ENCODE measurements at regions not wholly inside any gene's neighbourhood (a gene's known extent, or its start where the extent isn't known, plus 50 kb on each side); places are given as distances from the start of the nearest gene placed in this dataset.

GRCh38 chr13:50581586-50582196, 261.8 kb downstream of the DLEU7 start:
- Histone ChIP-seq H3K9ac (ENCODE audit: low read depth, low read length) (no peak overlapping the region), H3K4me1 (ENCODE audit: control insufficient read depth, insufficient read depth, low read length) (peaks cover 9% of the 10 kb centered on the region; the same call in 1 of the 2 replicates), H3K9me3 (ENCODE audit: control insufficient read depth, insufficient read depth, low read length) (no peaks in the 10 kb centered on the region), H3K36me3 (ENCODE audit: control insufficient read depth, insufficient read depth, low read length) (no peaks in the 10 kb centered on the region), H3K4me3 (ENCODE audit: low read depth, low read length) (no peak overlapping the region), H3K27ac (ENCODE audit: low read depth, low read length) (no peak overlapping the region), H3K27me3 (ENCODE audit: control insufficient read depth, insufficient read depth, low read length) (no peaks in the 10 kb centered on the region)

- no peaks in the 10 kb centered on the region for H3K27me3 ChIP-seq (ENCODE audit: control insufficient read depth, insufficient read depth, low read length)
- H3K9ac ChIP-seq (ENCODE audit: low read depth, low read length), result no peak overlapping the region
- no peaks in the 10 kb centered on the region for H3K36me3 ChIP-seq (ENCODE audit: control insufficient read depth, insufficient read depth, low read length)
- no peak overlapping the region for H3K4me3 ChIP-seq (ENCODE audit: low read depth, low read length)
- H3K4me1 ChIP-seq (ENCODE audit: control insufficient read depth, insufficient read depth, low read length), result peaks cover 18% of the 10 kb centered on the region; the same call in 1 of the 2 replicates
- H3K27ac ChIP-seq (ENCODE audit: low read depth, low read length), result no peak overlapping the region
- no peaks in the 10 kb centered on the region for H3K9me3 ChIP-seq (ENCODE audit: control insufficient read depth, insufficient read depth, low read length)
These were observed 258.5 kb downstream of the DLEU7 start for GRCh38 chr13:50584856-50585580.

- Histone ChIP-seq H3K36me3 (ENCODE audit: control insufficient read depth, insufficient read depth, low read length) (no peaks in the 10 kb centered on the region), H3K4me1 (ENCODE audit: control insufficient read depth, insufficient read depth, low read length) (peaks cover 18% of the 10 kb centered on the region; the same call in 1 of the 2 replicates), H3K27me3 (ENCODE audit: control insufficient read depth, insufficient read depth, low read length) (no peaks in the 10 kb centered on the region), H3K9me3 (ENCODE audit: control insufficient read depth, insufficient read depth, low read length) (no peaks in the 10 kb centered on the region), H3K9ac (ENCODE audit: low read depth, low read length) (no peak overlapping the region), H3K27ac (ENCODE audit: low read depth, low read length) (no peak overlapping the region), H3K4me3 (ENCODE audit: low read depth, low read length) (no peak overlapping the region)
These were observed 257.6 kb downstream of the DLEU7 start for GRCh38 chr13:50585674-50586413.

GRCh38 chr13:50586414-50587083, 256.9 kb downstream of the DLEU7 start:
- Histone ChIP-seq H3K36me3 (ENCODE audit: control insufficient read depth, insufficient read depth, low read length) (no peaks in the 10 kb centered on the region), H3K9me3 (ENCODE audit: control insufficient read depth, insufficient read depth, low read length) (no peaks in the 10 kb centered on the region), H3K27me3 (ENCODE audit: control insufficient read depth, insufficient read depth, low read length) (no peaks in the 10 kb centered on the region), H3K27ac (ENCODE audit: low read depth, low read length) (no peak overlapping the region), H3K4me3 (ENCODE audit: low read depth, low read length) (no peak overlapping the region), H3K9ac (ENCODE audit: low read depth, low read length) (no peak overlapping the region), H3K4me1 (ENCODE audit: control insufficient read depth, insufficient read depth, low read length) (peaks cover 18% of the 10 kb centered on the region; the same call in 1 of the 2 replicates)

- Histone ChIP-seq H3K9me3 (ENCODE audit: control insufficient read depth, insufficient read depth, low read length) (no peaks in the 10 kb centered on the region), H3K4me1 (ENCODE audit: control insufficient read depth, insufficient read depth, low read length) (peaks cover 18% of the 10 kb centered on the region; the same call in 1 of the 2 replicates), H3K4me3 (ENCODE audit: low read depth, low read length) (no peak overlapping the region), H3K27ac (ENCODE audit: low read depth, low read length) (no peak overlapping the region), H3K27me3 (ENCODE audit: control insufficient read depth, insufficient read depth, low read length) (no peaks in the 10 kb centered on the region), H3K36me3 (ENCODE audit: control insufficient read depth, insufficient read depth, low read length) (no peaks in the 10 kb centered on the region), H3K9ac (ENCODE audit: low read depth, low read length) (no peak overlapping the region)
These were observed 256.4 kb downstream of the DLEU7 start for GRCh38 chr13:50587115-50587514.

- no peak overlapping the region for H3K9ac ChIP-seq (ENCODE audit: low read depth, low read length)
- no peak overlapping the region for H3K27ac ChIP-seq (ENCODE audit: low read depth, low read length)
- H3K27me3 ChIP-seq (ENCODE audit: control insufficient read depth, insufficient read depth, low read length), result no peaks in the 10 kb centered on the region
- H3K36me3 ChIP-seq (ENCODE audit: control insufficient read depth, insufficient read depth, low read length), result no peaks in the 10 kb centered on the region
- peaks cover 18% of the 10 kb centered on the region; the same call in 1 of the 2 replicates for H3K4me1 ChIP-seq (ENCODE audit: control insufficient read depth, insufficient read depth, low read length)
- H3K4me3 ChIP-seq (ENCODE audit: low read depth, low read length), result no peak overlapping the region
- H3K9me3 ChIP-seq (ENCODE audit: control insufficient read depth, insufficient read depth, low read length), result no peaks in the 10 kb centered on the region
These were observed 255.7 kb downstream of the DLEU7 start for GRCh38 chr13:50587645-50588373.

GRCh38 chr13:50588491-50589130, 254.9 kb downstream of the DLEU7 start:
- H3K9ac ChIP-seq (ENCODE audit: low read depth, low read length), result no peak overlapping the region
- H3K36me3 ChIP-seq (ENCODE audit: control insufficient read depth, insufficient read depth, low read length), result no peaks in the 10 kb centered on the region
- H3K4me1 ChIP-seq (ENCODE audit: control insufficient read depth, insufficient read depth, low read length), result peaks cover 18% of the 10 kb centered on the region; the same call in 1 of the 2 replicates

GRCh38 chr13:50589139-50589538, 254.4 kb downstream of the DLEU7 start:
- no peak overlapping the region for H3K9ac ChIP-seq (ENCODE audit: low read depth, low read length)
- peaks cover 18% of the 10 kb centered on the region for H3K4me1 ChIP-seq (ENCODE audit: control insufficient read depth, insufficient read depth, low read length)
- H3K9me3 ChIP-seq (ENCODE audit: control insufficient read depth, insufficient read depth, low read length), result no peaks in the 10 kb centered on the region
- no peak overlapping the region for H3K4me3 ChIP-seq (ENCODE audit: low read depth, low read length)
- H3K27ac ChIP-seq (ENCODE audit: low read depth, low read length), result no peak overlapping the region
- no peaks in the 10 kb centered on the region for H3K36me3 ChIP-seq (ENCODE audit: control insufficient read depth, insufficient read depth, low read length)
- no peaks in the 10 kb centered on the region for H3K27me3 ChIP-seq (ENCODE audit: control insufficient read depth, insufficient read depth, low read length)

More at GRCh38 chr13:50588491-50589130, 254.9 kb downstream of the DLEU7 start:
- H3K27ac ChIP-seq (ENCODE audit: low read depth, low read length), result no peak overlapping the region
- no peak overlapping the region for H3K4me3 ChIP-seq (ENCODE audit: low read depth, low read length)
- H3K9me3 ChIP-seq (ENCODE audit: control insufficient read depth, insufficient read depth, low read length), result no peaks in the 10 kb centered on the region
- H3K27me3 ChIP-seq (ENCODE audit: control insufficient read depth, insufficient read depth, low read length), result no peaks in the 10 kb centered on the region

- Histone ChIP-seq H3K36me3 (ENCODE audit: control insufficient read depth, insufficient read depth, low read length) (no peaks in the 10 kb centered on the region), H3K4me3 (ENCODE audit: low read depth, low read length) (no peak overlapping the region), H3K4me1 (ENCODE audit: control insufficient read depth, insufficient read depth, low read length) (peaks cover 19% of the 10 kb centered on the region), H3K27ac (ENCODE audit: low read depth, low read length) (no peak overlapping the region), H3K9me3 (ENCODE audit: control insufficient read depth, insufficient read depth, low read length) (no peaks in the 10 kb centered on the region), H3K27me3 (ENCODE audit: control insufficient read depth, insufficient read depth, low read length) (no peaks in the 10 kb centered on the region), H3K9ac (ENCODE audit: low read depth, low read length) (no peak overlapping the region)
These were observed 253.8 kb downstream of the DLEU7 start for GRCh38 chr13:50589651-50590054.

All from HUES48 (cell line).